ENCODE measurements at regions not wholly inside any gene's neighbourhood (a gene's known extent, or its start where the extent isn't known, plus 50 kb on each side); places are given as distances from the start of the nearest gene placed in this dataset.

GRCh38 chr20:55565096-55565773, 440.1 kb downstream of the CBLN4 start:
- TF ChIP-seq CTCF (IDR thresholded peaks at IDR 0.05), result no peak
- DNase-seq (ENCODE audit: low spot score) (no peak), ATAC-seq (ENCODE audit: low FRiP score) (no peak)

DNA sequence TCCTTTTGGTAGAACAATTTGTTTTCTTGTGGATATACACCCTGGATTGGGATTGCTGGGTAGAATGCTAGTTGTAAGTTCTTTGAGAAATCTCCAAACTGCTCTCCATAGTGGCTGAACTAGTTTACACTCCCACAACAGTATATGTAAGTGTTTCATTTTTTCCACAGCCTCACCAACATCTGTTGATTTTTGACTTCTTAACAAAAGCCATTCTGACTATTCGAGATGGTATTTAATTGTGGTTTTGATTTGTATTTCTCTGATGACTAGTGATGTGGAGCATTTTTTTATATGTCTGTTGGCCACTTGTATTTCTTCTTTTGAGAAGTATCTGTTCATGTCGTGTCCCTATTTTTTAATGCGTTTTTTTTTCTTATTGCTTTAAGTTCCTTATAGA, 444.1 kb downstream of the CBLN4 start:
- DNase-seq (ENCODE audit: low spot score), result no peak
- TF ChIP-seq CTCF (IDR thresholded peaks at IDR 0.05), result no peak
- no peak for ATAC-seq (ENCODE audit: low FRiP score)

GRCh38 chr20:55557191-55557590, 448.1 kb downstream of the CBLN4 start:
- no peak for ATAC-seq (ENCODE audit: low FRiP score)
- DNase-seq (ENCODE audit: low spot score), result no peak
- TF ChIP-seq CTCF (IDR thresholded peaks at IDR 0.05), result no peak

DNA sequence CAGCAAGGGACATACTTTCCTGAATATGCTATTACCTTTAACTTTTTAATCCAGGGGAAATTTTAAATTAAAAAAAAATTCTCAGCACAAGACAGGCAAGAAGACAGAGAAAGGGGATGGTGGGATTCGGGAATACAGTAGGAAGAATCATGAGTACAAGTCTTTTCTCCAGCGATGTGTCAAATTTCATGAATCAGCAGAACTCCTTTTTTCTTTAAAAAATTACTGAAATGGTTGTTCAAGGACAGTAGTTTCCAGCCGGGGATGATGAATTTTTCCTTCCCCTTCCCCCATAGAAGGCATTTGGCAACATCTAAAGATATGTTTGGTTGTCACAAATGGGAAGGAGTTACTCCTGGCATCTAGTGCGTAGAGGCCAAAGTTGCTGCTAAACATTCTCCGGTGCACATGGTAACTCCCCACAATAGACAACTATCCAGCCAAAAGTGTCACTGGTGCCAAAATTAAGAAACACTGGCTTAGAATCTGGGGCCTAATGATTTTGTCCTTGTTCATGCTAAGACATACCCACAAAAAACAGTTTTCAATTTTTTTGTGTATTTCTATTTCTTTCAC, 450.2 kb downstream of the CBLN4 start:
- no peak for ATAC-seq (ENCODE audit: low FRiP score)
- no peak for TF ChIP-seq CTCF (IDR thresholded peaks at IDR 0.05)
- DNase-seq (ENCODE audit: low spot score), result no peak

DNA sequence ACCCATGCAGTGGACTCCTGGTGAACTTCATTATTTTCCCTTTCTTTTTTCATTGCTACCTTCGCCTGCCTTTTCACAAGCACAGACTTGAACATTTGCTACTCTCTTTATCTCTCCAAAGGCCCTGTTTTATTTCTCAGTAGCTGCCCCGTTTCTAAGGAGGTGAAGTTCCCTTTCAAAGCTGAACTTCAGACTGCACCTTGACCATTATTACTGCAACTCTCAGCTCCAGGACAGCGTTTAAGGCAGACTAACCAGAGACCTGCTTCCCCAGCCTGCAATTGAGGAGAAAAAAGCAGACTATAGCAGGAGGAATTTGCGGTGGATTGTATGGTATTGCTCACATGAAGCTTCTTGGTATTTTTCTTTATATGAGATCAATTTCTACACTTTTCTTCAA, 460.7 kb downstream of the CBLN4 start:
- DNase-seq (ENCODE audit: low spot score) (no peak), ATAC-seq (ENCODE audit: low FRiP score) (no peak)
- TF ChIP-seq CTCF (IDR thresholded peaks at IDR 0.05), result no peak

- no peak for DNase-seq (ENCODE audit: low spot score)
Measured at GRCh38 chr20:55540486-55540885, 464.8 kb downstream of the CBLN4 start.

More at GRCh38 chr20:55540486-55540885, 464.8 kb downstream of the CBLN4 start:
- ATAC-seq (ENCODE audit: low FRiP score), result no peak
- TF ChIP-seq CTCF (IDR thresholded peaks at IDR 0.05), result no peak

Data from omental fat pad (tissue), 3 donors.